ENCODE measurements at regions not wholly inside any gene's neighbourhood (a gene's known extent, or its start where the extent isn't known, plus 50 kb on each side); places are given as distances from the start of the nearest gene placed in this dataset.
"Not testable (repeated sequence)": the region's sequence is repeated elsewhere in the genome, so short reads cannot be mapped to it uniquely, and the experiment has no call there.

GRCh38 chr6:160804639-160805038, 102.6 kb downstream of the PLG start:
- DNase-seq, result no peak

DNA sequence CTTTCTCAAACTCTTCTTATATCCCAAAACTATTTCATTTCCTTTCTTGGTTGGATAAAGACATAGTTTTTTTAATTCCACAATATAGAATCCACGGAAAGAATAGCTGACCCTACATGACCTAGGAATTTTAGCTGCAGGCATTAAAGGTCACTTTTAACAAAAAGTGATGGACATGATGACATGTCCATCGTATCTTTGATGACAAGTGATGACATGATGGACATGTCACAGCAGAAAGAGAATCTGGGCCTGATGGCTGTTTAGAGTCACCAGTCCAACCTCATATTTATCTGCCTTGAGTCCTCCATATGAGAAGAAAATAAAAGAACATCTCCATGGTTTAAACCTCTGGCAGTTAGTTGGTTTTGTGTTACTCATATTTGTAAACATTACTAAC, 106.2 kb downstream of the PLG start:
- no peak for DNase-seq

DNA sequence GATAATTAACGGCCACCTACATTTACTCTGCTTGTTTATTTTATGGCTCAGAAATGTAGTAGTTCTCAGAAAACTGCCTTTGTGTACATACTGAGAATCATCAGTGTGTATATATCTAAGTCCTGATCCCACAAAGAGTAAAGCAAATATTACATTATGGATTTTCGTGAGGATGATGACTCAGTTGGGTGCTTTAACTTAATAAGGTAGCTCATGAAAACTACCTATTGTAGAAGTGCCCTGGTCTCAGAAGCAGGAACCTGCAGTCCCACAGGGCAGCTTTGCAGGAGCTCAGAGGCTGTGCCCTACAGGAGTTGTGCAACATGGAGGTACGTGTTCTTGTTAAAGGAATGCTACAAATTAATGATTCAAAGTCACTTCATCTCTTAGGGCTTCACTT, 108.2 kb downstream of the PLG start:
- DNase-seq, result no peak

DNA sequence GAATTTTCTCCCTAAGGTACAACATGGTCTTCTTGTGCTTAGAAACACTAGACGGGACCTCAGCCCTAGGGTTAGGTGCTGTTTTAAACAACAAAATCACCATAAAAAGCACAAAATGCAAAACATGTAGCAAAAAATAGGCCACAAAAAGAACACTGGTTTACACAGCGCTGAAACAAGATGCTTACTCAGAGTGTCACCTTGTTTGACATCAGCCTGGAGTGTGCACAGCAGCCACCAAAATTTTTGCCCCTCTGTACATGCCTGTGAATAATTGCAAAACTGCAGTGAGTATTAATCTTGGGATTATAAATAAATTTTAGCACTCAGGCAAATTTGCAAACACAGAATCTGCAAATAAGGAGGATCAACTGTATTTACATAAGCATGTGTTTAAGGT, 110.1 kb downstream of the PLG start:
- DNase-seq, result no peak

- no peak for DNase-seq
These were observed 116.9 kb downstream of the PLG start for GRCh38 chr6:160818934-160819333.

- not testable (repeated sequence) for DNase-seq
These were observed 118.6 kb downstream of the PLG start for GRCh38 chr6:160820661-160821060.

DNA sequence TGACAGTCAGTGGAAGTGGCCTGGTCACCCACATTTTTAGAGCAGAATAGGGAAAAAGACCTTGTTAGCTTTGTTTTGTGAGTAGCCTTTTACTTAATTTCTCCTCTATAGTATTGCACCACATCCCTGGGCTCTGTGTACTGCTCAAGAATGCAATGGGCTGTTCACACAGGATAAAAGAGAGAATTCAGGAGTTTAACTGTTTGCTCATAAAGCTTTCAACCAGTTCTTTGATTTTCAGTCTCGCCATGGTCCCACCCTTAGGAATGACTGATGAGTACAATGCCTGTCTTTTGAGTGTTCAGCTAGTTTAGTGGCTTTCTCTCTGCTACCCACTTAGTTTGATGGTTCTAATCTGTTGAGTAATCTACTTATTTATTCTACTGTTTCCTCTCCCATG, 129.7 kb downstream of the PLG start:
- no peak for DNase-seq

GRCh38 chr6:160832422-160832821, 130.4 kb downstream of the PLG start:
- no peak for DNase-seq

DNA sequence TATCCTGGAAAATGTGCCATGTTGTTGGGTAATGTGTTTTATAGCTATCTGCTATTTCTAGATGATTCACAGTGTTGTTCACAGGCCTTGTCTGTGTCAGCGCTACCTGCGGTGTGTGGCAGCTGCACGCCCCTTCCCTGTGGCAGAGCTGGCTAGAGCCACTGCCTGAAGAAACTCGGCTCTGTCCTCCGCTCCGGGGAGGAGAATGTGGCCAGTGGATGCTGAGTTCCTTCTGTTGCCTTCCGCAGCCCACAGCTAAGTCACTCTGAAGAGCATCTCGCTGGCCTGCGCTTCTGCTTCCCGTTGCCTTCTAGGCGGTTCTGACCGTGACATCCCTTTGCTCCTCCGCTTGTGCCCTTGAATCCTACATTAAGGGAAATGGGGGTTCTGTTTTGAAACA, 135.1 kb downstream of the PLG start:
- DNase-seq, result no peak

DNA sequence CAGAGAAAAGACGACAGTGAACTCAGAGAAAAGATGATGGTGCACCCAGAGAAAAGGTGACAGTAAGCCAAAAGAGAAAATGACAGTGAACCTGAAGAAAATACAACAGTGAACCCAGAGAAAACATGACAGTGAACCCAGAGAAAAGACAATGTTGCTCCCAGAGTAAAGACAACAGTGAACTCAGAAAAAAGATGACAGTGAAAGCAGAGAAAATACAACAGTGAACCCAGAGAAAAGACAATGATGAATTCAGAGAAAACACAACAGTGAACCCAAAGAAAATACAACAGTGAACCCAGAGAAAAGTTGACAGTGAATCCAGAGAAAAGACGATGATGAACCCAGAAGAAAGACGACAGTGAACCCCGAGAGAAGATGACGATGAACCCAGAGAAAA, 140.5 kb upstream of the MAP3K4 start:
- DNase-seq, result no peak

- DNase-seq, result no peak
These were observed 137.6 kb upstream of the MAP3K4 start for GRCh38 chr6:160853946-160854345.

DNA sequence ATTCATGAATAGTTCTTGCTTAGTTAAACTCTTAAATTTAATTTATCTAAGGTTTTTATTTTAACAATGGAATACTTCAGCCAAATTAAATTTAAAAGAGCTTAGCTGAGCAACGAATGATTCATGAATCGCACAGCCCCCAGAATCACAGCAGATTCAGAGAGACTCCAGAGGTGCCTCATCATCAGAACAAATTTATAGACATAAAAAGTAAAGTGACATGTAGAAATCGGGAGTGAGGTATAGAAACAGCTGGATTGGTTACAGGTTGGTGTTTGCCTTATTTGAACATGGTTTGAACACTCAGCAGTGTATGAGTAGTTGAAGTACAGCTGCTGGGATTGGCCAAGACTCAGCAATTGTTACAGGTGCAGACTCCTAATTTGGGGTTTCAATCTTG, 132.7 kb upstream of the MAP3K4 start:
- DNase-seq, result no peak

- no peak for DNase-seq
These were observed 131.7 kb upstream of the MAP3K4 start for GRCh38 chr6:160859822-160860221.

GRCh38 chr6:160861824-160862223, 129.7 kb upstream of the MAP3K4 start:
- DNase-seq, result no peak

DNA sequence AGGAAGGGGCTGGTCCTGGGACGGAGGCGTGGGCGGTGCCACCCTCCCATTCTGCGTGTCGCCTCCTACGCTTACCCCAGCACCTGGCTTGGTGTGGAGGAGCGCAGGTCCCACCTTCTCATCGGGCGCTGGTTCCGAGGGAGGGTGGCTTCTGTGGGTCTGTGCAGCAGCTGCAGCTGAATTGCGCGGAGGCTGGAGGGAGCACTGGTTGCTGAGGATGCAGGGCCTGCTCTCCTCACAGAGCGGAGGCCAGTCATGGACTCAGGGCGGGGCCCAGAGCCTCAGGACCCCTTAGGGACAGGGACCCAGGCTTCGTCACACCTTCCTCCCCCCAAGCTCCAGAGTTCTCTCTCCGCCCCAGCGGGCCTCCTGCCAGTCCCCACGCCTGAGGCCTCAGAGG, 127.8 kb upstream of the MAP3K4 start:
- no peak for DNase-seq

DNA sequence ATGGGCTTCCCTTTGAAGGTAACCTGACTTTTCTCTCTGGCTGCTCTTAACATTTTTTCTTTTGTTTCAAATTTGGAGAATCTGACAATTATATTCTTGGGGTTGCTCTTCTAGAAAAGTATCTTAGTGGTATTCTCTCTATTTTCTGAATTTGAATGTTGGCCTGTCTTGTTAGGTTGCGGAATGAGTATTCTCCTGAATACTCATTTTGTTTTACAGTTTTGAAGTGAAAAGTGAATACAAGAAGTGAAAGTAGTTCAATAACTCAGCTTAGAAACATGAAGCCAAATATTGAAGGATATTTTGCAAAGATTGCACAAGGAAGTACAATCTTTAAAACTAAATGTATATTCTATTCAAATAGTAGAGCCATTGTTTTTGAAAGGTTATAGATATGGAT, 120.2 kb upstream of the MAP3K4 start:
- no peak for DNase-seq

DNA sequence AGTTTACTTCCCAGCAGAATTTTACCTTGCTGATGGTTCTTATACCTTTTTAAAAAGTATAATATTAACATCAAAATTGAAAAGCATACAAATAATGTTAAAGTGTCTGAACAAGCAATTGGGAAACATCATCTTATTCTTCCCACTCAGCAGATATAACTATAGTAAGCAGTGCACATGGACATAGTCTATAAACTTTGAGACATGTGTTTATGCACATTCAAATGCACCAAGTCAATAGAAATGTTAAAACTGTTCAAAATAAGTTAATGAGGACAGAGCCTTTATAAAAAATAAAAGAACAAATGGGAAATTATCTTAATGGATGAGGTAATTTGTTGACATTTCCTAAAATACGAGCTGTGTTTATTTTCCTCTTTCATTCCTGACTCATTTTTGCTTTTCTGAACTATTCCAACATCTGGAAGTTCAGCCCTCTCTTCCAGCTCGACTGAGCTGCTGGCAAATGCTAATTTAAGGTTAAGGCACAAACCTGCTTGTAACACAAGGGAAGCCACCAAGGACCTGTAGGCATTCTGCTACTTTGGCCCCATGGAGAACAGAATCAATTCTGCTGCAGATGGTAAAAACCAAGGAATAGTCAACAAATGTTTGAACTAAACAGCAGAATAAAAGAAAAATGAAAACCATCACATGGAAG, 110.3 kb upstream of the MAP3K4 start:
- no peak for DNase-seq

- no peak for DNase-seq
These were observed 109.6 kb upstream of the MAP3K4 start for GRCh38 chr6:160882006-160882405.

DNA sequence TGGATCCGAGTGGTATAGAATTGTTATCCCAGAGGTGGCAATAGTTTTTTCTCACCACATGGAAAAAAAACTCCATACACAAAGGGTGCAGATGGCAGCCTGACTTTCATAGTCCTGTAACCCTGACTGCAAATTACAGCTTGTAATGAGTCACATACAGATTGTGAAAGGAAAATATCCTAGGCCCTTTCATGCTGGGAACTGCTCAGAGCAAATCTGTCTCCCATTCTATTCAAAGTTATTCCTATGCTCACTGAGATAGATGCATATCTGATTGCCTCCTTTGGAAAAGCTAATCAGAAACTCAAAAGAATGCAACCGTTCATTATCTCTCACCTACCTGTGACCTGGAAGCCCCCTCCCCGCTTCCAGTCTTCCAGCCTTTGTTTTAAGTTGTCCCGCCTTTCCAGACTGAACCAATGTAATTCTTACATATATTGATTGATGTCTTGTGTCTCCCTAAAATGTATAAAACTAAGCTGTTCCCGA, 108.7 kb upstream of the MAP3K4 start:
- DNase-seq, result no peak

DNA sequence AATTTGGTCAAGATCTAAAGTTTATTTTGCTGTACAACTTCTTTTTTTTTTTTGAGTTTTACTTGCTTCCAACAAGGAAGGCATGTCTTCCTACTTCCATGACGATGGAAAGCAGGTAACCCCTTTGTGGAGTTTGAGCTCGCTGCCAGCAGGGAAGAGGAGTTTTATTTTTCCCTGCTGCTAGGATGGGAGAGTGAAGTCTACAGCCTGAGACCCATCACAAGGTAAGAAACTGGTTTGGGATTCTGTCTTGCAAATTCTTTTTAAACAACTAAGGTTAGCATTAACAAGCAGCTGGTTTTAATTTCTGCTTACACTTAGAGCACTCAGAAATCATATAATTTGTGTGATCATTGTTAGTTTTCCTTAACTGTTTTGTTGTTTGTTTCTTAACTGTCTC, 108.0 kb upstream of the MAP3K4 start:
- no peak for DNase-seq

DNA sequence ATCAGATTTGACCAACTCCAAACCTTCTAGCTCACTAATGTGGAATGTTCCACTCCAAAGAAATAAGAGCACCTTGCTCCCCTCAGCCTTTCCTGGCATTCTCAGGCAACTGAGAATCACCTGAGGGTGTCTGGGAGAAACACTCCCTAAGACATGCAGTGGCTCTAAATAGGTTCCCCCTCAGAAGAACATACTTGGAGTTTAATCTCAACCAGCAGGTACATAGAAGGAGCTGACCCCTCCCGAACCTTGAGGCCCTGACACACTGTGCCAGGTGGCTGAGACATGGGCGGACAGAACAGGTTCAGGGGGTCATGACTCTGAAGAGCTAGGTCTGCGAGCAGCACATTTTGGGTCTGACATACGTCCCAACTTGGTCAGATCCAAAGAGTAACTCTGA, 107.6 kb upstream of the MAP3K4 start:
- no peak for DNase-seq

- not testable (repeated sequence) for DNase-seq
These were observed 102.4 kb upstream of the MAP3K4 start for GRCh38 chr6:160889148-160889547.

GRCh38 chr6:160891690-160892089, 99.9 kb upstream of the MAP3K4 start:
- no peak for DNase-seq

- no peak for DNase-seq
These were observed 96.0 kb upstream of the MAP3K4 start for GRCh38 chr6:160895562-160895961.

GRCh38 chr6:160899671-160900430, 91.7 kb upstream of the MAP3K4 start:
- DNase-seq, result no peak
